ENCODE measurements at regions not wholly inside any gene's neighbourhood (a gene's known extent, or its start where the extent isn't known, plus 50 kb on each side); places are given as distances from the start of the nearest gene placed in this dataset.

DNA sequence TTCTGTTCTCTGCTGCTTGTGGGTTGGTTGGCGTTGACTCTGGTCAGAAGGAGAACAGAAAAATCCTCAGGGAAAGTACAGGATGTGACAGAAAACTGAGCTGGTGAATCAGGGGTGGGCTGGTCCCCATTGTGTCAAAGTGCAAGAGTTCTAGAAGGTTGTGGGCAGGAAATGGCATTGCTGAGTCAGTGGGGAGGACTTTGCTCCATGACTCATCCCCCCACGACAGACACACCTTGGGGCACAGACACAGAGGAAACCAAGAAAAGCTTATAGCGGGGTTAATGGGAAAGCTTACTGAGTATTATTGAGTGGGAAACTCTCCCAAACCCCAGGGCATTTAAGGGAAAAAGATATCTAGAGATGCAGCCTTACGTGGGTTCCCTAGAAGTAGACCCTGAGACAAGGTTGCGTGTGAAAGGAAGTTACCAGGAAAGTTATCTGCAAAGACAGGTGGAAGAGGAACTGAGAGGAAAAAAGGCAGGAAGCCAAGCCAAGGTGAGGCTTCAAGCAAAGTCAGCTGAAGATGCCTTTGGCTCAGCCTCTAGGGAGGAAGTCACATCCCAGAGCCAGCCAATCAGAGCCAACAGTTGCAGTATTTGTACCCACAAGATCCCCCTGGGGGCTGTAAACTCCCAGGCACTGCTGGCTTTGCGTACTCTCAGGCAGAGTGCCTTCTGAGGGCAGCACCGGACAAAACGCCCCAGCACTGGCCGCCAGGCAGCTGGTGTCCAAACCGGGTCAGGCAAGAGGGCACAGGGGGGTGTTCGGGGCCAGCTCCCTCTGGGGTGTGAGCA lies 86.4 kb downstream of the FOXL1 start:
- TF ChIP-seq, protein P1, sequence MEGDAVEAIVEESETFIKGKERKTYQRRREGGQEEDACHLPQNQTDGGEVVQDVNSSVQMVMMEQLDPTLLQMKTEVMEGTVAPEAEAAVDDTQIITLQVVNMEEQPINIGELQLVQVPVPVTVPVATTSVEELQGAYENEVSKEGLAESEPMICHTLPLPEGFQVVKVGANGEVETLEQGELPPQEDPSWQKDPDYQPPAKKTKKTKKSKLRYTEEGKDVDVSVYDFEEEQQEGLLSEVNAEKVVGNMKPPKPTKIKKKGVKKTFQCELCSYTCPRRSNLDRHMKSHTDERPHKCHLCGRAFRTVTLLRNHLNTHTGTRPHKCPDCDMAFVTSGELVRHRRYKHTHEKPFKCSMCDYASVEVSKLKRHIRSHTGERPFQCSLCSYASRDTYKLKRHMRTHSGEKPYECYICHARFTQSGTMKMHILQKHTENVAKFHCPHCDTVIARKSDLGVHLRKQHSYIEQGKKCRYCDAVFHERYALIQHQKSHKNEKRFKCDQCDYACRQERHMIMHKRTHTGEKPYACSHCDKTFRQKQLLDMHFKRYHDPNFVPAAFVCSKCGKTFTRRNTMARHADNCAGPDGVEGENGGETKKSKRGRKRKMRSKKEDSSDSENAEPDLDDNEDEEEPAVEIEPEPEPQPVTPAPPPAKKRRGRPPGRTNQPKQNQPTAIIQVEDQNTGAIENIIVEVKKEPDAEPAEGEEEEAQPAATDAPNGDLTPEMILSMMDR (IDR thresholded peaks at IDR 0.05; ENCODE audit: insufficient read depth, low read depth, low read length), result no peak
- TF ChIP-seq EZH2 (IDR thresholded peaks at IDR 0.05; ENCODE audit: insufficient read depth, low read length), result no peak

Data from astrocyte (in vitro differentiated cells and primary cell).